CD4-positive, alpha-beta T cell treated with Interferon alpha-2 for 1 hour (primary cell): ENCODE measurements at regions not wholly inside any gene's neighbourhood (a gene's known extent, or its start where the extent isn't known, plus 50 kb on each side); places are given as distances from the start of the nearest gene placed in this dataset.

Source experiments
- DNase-seq, 2 donors: peaks; one replicate each; pipeline ENCODE4 v3.0.0-alpha.2; 2020 to 2022

DNA sequence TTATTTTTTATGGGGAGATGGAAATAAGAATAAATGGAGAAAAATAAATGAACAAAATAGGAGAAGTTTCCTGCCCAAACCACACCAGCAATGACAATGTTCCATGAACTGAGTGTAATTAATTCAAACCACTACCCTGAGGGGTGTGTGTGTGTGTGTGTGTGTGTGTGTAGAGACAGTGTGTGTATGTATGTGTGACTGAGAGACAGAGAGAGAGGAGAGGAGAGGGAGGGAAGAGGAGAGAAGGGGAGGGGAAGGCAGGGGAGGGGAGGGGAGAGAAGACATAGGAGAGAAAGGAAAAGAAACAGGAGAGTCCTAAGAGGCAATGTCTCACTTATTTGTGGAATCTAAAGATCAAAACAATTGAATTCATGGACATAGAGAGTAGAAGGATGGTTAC, 65.0 kb upstream of the POU2AF1 start:
- DNase-seq: no peak

DNA sequence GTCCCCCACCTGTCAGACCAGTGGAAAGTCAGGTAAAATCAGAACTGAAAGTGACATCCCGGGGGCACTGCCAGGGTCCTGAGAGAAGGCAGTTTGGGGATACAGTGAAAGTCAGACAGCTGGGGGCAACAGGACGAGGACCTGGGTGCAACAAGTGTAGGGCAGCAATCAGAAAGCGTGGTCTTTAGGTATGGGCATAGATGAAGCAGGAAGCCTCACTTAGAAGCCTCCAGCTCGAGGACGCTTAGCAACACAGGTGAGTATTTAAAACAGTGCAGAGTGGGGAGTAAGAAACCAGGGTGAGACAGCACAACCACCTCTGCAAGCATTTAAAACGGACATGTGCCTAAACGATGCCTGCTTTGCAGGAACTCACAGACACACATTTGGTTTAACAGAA, 64.6 kb upstream of the POU2AF1 start:
- DNase-seq: no peak

DNA sequence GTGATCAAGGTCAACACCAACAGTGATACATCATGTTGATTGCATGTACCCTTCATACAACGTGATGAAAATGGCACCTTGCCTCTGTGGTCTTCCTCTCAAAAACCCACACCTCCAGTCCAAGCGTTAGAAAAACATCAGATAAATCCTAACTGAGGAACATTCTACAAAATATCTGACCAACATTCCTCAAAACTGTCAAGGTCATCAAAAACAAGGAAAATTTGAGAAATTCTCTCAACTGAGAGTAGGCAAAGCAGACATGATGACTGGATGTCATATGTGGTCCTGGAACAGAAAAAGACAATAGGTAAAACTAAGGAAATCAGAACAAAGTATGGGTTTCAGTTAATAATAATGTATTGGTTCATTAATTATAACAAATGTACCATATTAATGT, 64.0 kb upstream of the POU2AF1 start:
- DNase-seq: no peak

DNA sequence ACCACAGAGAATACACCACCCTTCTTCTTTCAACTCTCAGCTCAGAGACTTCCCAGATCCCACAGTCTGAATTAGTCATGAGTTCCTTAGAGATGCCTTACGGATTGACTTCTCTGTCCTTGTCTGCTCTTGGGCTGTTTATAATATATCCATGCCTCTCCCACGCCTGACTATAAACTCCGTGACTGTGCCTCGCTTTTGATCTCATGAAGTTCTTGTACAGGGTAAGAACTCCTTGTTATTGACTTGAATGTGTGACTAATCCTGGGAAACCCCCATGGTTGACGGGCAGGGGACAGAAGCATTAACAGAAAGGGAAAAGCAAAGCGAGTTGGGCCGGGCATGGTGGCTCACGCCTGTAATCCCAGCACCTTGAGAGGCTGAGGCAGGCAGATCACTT, 62.4 kb upstream of the POU2AF1 start:
- DNase-seq: no peak

DNA sequence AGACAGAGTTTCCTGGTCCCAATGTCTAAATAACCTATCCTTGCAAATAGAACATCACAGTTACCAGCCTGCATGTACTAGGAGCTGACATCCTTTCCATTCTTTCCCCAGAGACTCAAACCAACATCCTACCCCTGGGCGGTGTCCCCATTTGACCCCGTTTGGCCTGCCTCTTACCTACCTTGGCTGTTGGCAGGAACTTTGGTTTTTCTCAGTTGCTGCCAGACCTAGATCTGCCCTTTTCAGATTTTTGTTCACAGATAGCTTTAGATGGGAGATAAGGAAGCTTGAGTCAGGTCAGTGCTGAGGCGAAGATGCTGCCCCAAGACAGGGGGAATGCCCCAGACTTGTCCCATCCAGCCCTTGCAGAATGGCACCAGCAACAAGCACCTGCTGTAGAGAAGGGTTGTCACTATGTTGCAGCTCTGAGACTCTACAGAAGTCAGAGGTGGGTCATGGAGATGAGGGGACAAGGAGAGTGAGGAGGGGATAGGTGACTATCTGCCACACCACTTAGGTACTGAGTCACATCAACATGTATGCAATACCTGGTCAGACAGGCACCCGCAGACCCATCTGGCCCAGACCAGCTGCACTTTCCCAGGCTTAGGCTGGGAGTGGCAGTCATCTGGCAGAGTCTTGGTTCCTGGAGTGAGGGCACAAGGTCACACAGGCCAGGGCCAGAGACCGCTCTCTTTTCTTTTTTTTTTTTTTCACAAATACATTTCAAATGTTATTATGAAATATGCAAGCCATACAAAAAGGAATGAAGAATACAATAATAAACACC, 61.5 kb upstream of the POU2AF1 start:
- DNase-seq: no peak

DNA sequence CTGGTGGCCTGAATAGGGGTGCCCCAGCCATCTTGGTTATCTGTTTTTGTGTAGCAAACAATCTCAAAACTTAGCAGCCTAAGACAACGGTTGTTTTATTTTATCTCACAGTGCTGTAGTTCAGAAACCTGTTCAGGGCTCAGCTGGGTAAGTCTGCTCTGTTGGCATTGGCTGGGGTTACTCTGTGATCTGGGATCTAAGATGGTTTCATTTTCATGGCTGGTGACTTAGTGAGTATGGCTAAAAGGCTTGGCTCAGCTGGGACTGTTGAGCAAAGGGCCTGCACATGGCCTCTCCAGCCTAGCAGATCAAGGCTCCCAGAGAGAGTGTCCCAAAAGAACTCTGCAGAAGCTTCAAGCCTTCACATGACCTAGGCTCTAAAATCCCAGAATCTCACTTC, 60.8 kb upstream of the POU2AF1 start:
- DNase-seq: no peak

DNA sequence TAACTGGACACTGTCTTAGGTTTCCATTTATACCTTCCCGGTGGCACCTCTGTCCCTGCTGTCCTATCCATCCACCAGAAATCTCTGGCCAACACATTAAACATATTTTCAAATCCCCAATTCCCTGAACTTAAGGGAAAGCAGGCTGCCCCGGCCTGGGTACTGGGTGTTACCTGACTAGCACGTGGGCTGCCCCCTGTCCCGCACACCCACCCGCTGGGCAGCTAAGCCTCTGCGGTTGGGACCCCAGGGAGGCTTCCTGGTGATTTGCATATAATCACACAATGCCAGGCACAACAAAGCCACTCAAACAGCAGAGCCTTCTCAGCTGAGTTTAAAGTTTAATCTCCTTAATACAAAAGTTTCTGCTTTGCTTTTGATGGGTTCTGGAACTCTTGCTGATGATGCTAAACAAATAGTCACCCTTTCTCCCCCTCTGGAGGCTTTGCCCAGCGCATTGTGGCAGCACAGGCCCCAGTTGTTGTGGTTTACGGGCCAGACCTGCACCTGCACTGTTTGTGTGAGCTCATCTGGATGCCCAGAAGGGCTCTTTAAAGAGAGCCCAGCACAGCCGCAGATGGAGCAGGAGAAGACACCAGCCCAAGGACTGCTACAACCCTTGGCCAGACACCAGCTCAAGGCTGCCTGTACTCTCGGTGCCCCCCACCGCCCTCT, 59.9 kb upstream of the POU2AF1 start:
- DNase-seq: no peak

DNA sequence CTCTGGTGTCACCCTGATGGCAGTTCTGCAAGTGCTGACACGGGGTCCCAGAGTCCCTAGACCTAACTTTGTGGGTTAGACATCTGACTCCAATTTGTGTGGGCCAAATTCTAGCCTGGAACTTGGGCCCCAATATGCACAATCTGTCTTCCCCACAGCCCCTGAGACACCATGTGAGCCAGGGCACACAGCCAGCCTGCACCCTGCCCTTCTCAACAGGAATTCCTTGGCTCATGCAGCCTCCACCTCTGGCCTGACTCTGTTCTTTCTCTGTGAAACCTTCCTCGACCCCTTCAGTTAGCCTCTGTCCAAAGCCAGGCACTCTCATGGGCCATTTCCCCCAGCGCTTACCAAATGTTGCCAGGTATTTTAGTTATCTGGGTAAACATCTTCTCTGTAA, 59.1 kb upstream of the POU2AF1 start:
- DNase-seq: no peak

DNA sequence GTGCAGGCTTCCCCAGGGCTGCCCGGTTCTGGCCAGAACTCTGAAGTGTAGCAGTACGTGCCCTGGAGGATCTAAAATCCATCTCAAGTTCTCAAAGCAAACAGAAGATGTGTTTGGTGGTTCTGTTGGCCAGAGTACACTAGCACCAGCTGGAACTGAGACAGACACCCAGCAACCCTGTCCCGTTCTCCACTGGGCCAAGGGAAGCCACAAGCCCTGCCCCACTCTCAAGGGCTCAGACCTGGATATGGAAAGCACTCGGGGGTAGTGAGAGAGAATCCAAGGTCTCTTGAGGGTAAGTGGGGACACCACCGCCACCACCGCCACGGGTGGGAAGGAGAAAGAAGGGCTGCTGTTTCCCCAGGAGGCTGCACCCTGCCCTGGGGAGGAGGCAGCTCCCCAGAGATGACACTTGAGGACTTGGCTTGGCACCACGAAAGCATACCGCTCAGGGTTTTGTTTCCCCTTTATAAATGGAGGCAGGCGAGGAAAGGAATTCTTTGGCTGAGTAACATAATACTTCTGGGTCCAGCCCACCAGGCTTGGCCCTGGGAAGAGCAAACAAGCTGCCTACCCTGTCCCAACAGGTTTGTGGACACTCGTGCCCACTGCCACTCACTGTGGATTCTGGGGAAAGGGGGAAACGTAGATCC, 56.1 kb upstream of the POU2AF1 start:
- no peak for DNase-seq

DNA sequence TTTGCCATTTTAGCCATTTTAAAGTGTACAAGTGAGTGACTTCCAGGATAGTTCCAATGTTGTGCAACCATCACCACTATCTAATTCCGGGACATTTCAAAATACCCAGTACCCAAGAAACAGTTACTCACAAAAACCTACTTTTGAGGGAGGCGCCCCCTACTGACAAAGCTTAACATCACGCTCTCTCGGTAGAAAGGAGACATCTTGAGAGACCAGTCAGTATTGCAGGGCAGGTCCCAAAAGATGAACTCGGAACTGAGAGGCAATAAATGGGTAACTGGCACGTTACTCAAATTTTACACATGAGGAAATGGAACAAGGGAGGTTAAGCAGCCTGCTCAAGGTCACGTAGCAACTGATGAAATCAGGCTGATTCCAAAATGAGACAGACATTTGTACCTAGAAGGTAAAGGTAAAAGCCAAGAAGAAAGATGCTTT, 50.0 kb upstream of the POU2AF1 start:
- DNase-seq: peak; percentile 50 to 58
